OCI-LY7 (cell line): ENCODE measurements at regions not wholly inside any gene's neighbourhood (a gene's known extent, or its start where the extent isn't known, plus 50 kb on each side); places are given as distances from the start of the nearest gene placed in this dataset.

Experiments used
- CTCF ChIP-seq: fragments of 200-600 bp; sonication (generic); conservative IDR thresholded peaks from 2 replicates; pipeline ENCODE4 v1.5.1; 2014; ENCODE audit warnings: mild to moderate bottlenecking, antibody characterized with exemption, low read length, moderate library complexity, mixed read lengths
- EZH2phosphoT487 ChIP-seq: fragments of 200-600 bp; sonication (generic); IDR thresholded peaks from 2 replicates; pipeline ENCODE4 v1.6.1; 2018; ENCODE audit warnings: low read depth, borderline replicate concordance, mild to moderate bottlenecking, mixed run types, antibody characterized with exemption, low read length, moderate library complexity, mixed read lengths

- TF ChIP-seq CTCF = no peak
- TF ChIP-seq EZH2phosphoT487 = no peak
Measured at GRCh38 chr1:5613900-5614299, 378.3 kb downstream of the NPHP4 start.
